GM12873 (cell line): ENCODE measurements at regions not wholly inside any gene's neighbourhood (a gene's known extent, or its start where the extent isn't known, plus 50 kb on each side); places are given as distances from the start of the nearest gene placed in this dataset.

Experiments
- CTCF ChIP-seq: IDR thresholded peaks from 2 replicates; pipeline ENCODE4 v1.5.1; 2012; ENCODE audit warnings: low read depth, mild to moderate bottlenecking, moderate library complexity, low read length, control low read depth; ENCODE audit not compliant: insufficient read depth; ENCODE audit errors: missing control alignments

GRCh38 chr14:98227000-98227726 is 1044.8 kb downstream of the BCL11B start:
- no peak for TF ChIP-seq CTCF

- no peak for TF ChIP-seq CTCF
Observed at GRCh38 chr14:98227727-98228111, 1044.3 kb downstream of the BCL11B start.

- no peak for TF ChIP-seq CTCF
Observed at GRCh38 chr14:98229656-98230366, 1042.2 kb downstream of the BCL11B start.

GRCh38 chr14:98230411-98230810 is 1041.6 kb downstream of the BCL11B start:
- TF ChIP-seq CTCF: no peak

GRCh38 chr14:98231210-98231609 is 1040.8 kb downstream of the BCL11B start:
- TF ChIP-seq CTCF: no peak

- TF ChIP-seq CTCF: no peak
Observed at GRCh38 chr14:98233656-98234055, 1038.3 kb downstream of the BCL11B start.

GRCh38 chr14:98234208-98234607 is 1037.8 kb downstream of the BCL11B start:
- no peak for TF ChIP-seq CTCF
